ENCODE measurements at regions not wholly inside any gene's neighbourhood (a gene's known extent, or its start where the extent isn't known, plus 50 kb on each side); places are given as distances from the start of the nearest gene placed in this dataset.

DNA sequence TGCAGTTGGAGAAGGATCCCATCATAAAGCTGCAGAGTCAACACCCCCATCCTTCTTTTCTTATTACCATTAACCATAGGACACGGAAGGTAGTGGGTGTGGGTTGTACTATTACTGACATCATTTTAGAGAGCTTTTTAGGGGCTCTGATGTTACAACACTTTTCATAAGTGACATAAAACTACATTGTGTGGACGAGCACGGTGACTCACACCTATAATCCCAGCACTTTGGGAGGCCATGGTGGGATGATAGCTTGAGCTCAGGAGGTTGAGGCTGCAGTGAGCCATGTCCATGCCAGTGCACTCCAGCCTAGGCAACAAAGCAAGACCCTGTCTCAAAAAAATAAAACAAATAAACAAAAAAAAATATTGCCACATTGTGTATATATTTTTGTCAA lies 167.1 kb downstream of the DUSP6 start:
- DNase-seq (ENCODE audit: low read depth) = no peak

DNA sequence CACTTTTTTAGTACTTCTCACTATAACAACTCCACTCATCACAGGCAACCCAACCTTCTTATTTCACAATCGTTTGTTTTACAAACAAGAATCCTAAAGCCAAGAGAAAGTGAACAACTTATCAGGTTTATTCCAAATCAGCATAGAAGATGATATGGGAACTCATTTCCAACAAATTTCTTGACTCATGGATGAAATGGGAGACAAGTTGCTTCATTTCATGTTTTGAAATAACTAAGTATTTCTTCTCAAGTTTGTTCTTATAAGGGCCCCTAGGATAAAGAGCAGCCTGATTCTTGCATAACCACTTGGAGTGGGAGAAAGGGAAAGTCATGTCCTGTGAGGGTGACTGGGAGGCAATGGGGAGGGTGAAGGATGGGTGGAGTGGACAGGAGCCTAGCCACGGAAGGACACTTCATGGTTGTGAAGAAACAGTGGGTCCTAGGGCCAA lies 168.3 kb downstream of the DUSP6 start:
- no peak for DNase-seq (ENCODE audit: low read depth)

DNA sequence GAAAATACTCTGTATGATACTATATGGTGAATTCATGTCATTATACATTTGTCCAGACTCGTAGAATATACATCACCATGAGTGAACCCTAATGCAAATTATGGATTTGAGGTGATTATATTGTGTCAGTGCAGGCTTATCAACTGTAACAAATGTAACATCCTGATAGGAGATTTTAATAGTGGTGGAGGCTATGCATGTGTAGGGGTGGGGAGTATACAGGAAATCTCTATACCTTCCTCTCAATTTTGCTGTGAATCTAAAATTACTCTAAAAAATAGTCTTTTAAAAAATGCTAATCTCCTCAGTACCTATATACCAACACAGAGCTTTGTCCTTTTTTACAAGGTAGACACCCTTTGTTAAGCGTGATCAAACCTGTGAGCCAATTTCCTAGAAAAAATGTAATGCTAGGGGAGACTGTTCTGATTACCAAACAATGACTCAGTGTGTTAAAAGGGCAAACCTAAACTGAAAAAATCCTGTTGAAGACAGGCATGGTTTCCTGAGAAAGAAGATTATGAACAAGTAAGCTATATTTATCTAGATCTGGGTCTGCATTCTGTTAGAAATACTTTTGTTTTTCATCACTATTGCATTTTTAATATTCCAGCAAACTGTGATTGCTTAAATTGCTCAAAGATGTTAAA lies 170.9 kb downstream of the DUSP6 start:
- no peak for DNase-seq (ENCODE audit: low read depth)

DNA sequence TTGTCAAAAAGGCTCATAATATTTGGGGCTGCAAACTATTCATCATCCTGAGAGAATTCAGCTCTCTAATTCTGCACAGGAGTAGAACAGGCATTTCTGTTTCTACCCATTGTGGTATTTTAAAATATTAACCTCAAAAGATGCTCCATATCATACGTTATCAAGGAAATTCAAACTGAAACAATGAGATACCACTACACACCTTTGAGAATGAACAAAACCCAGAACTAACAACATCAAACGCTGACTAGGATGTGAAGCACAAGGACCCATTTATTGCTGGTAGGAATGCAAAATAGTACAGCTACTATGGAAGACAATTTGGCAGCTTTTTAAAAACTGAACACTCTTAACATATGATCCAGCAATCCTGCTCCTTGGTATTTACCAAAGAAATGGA lies 171.8 kb downstream of the DUSP6 start:
- no peak for DNase-seq (ENCODE audit: low read depth)

DNA sequence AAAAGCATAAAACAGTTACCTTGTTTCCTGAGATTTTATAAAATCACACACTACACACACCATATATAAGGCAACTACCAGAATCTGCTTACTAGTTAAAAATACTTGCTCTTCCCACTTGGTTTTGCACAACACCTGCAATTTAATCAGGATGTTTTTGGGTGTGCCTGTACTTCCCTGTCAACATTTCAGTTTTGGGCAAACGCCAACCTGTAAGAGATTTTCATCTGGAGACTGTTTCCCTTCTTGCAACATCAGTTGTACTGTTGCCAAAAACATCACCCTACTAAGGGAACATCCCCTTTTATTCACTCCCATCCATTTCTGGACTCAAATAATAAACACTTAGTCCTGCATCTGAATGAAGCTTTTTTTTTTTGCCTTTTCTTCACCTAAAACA lies 172.3 kb downstream of the DUSP6 start:
- DNase-seq (ENCODE audit: low read depth) = no peak

DNA sequence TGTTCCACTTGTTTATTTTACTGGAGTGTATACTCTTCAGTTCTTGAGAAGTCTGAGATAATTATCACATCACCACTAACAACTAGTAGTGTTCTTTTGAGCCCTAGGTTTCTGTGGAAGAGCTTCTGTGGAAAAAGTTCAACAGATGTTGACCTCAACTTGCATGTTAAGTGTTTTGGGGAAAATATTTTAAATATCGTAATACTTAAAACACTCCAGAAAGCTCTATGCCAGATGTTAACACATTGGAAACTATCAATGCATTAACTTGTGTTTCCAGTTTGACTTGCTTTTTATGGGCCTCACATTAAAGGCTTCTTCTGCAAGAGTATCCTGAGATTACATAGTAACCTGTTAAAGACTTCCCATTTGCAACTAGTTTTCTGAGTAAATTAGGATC lies 173.1 kb downstream of the DUSP6 start:
- no peak for DNase-seq (ENCODE audit: low read depth)

DNA sequence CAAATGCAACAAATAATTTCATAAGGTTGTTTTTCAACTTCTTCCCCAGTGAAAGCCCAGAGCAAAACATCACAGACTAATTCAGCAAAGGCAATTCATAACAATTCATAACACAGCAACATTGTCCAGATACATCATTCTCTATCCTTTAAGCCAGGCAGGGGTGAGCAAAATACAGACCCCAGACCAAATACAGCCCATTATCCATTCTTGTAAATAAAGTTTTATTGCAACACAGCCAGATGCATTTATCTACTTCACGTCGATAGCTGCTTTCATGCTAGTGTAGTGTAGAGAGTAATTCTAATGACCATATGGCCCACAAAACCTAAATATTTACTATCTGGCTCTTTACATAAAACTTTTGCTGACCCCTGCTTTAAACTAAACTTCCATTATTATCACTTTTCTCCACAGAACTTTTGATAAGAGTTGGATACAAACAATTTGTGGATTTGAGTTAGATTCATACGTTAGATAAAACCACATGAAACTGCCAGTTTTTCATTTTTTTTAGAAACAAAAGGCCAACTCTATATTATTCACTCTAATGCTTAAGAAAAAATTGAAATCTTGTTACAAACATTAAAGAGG lies 174.4 kb downstream of the DUSP6 start:
- DNase-seq (ENCODE audit: low read depth) = no peak

DNA sequence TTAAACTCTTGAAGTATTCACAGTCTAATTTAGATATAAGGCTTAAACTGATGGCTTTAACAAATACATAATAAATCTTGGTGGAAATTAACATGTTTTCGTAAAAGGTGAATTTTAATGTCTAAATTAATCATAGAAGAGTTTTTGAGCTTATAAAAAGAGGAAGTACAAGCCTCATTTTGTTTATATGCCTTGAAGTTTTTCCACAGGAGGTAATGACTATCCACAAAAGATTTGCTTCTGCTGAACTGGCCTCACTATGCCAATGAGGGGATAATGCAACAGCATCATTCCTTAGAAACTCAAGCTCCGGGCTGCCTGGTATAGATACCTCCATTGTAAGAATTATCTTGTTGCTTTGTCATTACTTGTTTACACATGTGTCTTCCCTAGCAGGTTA lies 175.6 kb downstream of the DUSP6 start:
- DNase-seq (ENCODE audit: low read depth) = no peak

DNA sequence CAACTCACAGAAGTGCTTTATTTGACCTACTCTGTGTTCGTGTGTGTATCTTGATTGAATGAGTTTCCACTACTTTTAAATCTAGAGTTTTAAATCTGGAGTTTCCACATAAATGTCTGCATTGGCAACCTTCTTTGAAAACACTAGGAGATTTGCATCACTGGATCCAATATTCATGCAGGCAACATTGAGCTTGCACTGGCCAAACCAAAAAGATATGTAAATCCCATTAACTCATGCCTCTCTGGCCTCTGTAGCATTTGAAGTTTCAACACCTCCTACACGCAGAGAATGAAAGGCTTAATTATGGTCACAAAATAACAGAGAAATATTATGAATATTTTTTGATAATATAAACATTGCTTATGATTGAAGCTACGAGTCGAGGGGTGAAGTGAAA lies 178.6 kb downstream of the DUSP6 start:
- DNase-seq (ENCODE audit: low read depth) = no peak

DNA sequence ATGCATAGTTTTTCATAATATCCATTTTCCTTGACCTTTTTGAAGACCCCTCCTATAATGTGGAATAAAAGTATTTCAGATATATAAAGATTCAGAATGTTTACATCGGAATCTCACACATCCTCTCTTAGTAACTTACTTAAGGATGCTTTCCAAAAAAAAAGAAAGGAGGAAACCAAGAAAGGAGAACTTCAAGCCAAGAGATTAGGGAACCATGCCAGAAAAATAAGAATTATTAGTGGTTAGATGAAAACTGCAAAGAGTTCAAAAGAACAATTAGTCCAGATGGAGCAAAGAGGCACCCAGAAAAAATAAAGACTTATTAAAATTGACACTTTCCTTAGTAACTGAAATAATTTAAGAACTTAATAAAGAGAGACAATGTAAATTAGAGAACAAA lies 179.2 kb downstream of the DUSP6 start:
- DNase-seq (ENCODE audit: low read depth) = no peak

DNA sequence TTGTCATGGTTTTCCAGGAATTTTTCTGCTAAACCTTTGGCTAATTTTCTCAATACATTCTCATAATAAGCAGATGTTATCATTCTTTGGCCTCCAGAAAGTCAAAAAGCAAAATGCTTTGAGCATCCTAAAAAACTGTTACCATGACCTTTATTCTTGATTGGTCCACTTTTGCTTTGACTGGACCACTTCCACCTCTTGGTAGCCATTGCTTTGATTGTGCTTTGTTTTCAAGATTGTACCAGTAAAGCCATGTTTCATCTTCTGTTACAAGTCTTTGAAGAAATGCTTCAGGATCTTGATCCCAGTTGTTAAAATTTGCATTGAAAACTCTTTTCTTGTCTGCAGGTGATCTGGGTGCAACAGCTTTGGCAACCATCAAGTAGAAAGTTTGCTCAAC lies 180.1 kb downstream of the DUSP6 start:
- DNase-seq (ENCODE audit: low read depth) = no peak

DNA sequence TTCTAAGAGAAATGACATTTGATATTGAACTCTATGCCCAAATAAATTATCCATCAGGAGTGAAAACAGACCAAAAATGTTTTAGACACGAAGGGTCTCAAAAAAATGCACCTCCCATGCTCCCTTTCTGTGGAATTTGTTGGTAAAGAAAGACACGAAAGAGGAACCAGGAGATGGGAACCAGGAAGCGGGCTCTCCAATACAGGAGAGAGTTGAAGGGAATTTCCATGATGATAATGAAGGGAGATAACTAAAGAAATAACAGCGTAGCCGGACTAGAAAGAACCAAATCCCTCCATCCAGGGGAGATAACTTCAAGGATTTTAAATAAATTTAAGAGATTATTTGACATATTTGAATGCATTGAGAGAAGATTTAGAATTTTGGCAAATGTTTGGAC lies 183.0 kb downstream of the DUSP6 start:
- no peak for DNase-seq (ENCODE audit: low read depth)

DNA sequence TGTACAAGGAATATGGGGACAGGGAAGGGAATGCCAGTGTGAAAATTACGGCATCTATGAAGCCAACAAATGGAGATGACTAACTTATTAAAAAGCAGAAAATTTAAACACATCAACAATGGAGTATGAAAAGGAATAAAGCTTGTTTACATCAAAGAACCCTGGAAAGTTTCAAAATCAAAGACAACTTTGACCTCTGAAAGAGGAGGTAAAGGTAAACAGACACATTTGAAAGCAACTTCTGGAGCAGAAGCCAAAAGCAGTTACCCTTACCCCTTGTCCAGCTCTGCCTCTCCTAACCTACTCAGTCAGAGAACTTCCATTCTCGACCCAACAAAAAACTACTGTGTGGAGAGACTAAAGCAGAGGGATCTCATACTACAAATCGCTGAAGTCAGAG lies 184.3 kb downstream of the DUSP6 start:
- DNase-seq (ENCODE audit: low read depth) = no peak

DNA sequence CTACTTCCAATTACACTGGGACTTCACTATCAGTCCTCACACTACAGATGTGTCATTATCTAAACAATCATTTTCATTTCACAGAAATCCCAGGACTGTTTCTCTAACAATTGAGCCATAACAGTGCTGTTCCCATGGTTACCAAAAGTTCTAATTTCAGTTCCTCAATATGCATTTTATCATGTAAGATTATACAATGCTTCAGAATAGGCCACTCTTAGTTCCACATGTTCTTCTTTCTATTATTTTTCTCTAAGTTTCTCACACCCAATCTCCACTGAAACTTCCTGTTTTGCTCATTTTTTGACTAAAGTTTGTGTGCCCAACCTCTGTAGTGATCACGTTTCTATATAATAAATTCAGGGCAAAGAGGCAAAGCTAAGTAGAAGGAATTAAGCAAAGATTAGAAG lies 185.8 kb downstream of the DUSP6 start:
- DNase-seq (ENCODE audit: low read depth) = no peak

DNA sequence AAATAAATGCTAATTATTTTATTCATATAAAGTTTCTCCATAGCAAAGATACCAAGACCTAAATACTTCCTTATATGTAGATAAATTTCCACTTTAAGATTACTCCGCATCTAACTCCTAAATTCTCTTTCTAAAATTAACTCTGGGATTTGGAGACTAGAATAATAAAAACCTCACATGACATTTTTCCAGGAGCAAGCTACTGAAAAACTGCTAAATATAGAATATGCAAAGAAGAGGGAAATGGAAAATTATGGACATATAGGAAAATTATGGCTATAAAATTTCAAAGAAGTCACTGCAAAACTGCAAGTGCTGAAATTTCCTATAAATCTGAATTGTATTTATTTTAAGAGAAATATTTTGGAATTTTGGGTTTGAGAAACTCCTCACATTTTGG lies 186.2 kb downstream of the DUSP6 start:
- DNase-seq (ENCODE audit: low read depth) = no peak

DNA sequence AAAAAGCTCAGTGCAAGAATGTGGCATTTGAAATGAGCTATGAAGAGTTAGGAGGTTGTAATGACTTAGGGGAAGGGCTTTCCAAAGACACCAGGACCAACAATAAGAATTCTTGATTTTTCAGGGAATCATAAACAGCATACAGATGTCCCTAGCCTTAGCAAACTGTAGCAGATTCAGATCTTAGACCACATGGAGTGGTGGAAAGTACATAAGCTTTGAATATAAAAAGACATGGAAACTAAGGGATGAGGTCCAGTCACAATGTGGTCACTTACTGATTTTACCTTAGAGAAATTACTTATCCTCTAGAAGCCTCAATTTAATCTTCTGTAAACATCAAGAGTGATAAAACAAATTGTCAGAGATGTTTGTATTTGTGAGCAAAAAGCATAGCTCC lies 186.6 kb downstream of the DUSP6 start:
- DNase-seq (ENCODE audit: low read depth) = no peak

DNA sequence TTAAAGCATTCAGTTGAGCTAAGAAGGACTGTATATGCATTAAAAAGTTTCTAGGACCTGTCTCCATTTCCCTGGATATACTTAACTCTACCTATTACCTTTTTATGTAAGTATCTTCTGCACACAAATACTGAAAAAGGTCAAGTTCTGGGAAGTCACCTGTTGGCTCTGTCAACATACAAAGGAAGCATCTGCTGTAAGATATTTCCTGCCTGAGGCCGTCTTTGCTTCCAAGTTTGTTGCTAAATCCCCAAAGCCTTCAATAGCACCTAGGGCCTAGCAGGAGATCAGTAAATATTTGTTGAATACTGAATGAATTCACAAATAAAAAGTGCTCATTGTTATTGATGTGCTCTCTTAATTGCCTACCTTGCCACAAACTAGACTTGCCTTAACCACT lies 188.4 kb downstream of the DUSP6 start:
- no peak for DNase-seq (ENCODE audit: low read depth)

DNA sequence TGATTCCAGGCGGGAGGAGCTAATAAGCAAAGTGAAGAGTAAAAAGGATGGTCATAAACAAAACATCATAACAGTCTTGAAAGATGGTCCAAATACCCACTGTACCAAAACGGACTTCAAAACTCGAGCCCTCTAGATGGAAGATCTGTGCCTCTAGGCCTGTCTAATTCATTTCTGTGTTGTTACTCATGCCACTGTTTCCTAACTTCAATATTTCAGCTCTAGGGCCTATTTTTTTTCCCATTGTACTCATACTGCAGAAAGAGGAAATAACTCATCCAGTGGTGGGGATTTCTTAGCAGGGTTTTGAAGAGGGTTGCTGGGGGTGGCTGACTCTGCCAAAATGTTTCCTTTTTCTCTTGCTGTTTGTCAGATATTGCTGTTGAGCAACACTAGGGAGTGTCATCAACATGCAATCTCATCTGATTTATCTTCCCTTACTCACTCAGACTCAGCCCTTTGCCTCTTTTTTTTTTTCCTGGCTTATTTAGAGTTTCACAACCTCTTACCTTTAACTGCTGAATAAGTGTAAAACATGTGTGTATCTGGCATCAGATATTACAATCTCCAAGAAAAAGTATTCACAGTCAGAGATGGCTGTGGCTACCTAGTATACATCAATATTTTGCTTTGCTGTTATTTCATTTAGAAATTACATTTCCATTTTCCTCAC lies 189.6 kb downstream of the DUSP6 start:
- DNase-seq (ENCODE audit: low read depth) = no peak

DNA sequence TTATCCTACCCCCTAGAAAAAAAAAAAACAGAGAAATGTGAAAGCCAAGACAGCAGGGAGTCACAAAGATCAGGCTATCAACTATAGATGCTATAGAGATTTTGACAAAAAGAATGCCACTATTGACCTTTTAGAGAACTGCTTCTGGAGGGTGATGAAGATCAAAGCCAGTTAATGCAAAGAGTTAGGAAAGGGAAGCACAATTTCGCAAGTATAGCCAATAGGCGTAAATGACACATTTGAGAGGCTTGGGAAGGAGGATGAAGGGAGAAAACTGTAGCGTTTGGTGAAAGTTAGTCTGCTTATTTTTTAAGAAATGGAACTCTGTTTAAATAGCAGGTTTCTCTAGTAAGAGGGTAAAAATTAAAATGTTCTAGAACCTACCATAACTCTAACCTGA lies 190.7 kb downstream of the DUSP6 start:
- no peak for DNase-seq (ENCODE audit: low read depth)

DNA sequence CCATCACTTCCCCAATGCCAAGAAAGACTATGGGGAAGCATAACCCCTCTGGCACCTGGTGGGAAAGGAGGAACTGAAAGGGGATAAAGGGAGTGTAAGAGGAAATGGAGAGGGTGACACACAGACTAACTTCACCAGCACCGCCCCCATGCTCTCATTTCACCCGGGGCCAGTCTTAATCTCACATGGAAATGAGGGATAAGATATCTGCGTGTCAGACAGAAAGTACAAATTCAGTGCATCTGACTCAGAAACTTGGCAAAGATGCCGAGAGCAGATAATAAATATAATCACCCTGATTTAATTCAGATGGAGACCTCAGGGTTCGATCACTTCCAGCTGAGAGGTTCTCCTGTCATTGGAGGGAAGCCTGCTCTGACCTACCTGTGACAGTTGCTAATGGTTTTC lies 191.6 kb downstream of the DUSP6 start:
- no peak for DNase-seq (ENCODE audit: low read depth)

DNA sequence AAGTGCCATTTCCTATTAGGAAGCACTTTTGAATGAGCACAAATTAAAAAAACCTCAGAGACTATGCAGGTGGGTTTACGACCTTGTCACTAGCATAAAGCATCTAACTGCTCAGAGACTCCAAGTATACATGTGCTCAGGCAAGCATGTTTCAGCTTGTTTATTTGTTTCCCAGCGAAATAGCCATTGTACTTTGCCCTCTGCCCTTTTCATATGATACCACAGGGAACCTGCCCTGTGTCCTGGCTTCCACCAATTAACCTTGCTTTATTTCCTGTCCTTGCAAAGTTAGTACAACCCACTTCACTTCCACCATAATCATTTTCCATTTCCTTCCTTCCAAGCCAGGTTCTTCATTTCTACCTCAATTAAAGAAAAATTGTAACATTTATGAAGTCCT lies 194.9 kb downstream of the DUSP6 start:
- DNase-seq (ENCODE audit: low read depth) = no peak

DNA sequence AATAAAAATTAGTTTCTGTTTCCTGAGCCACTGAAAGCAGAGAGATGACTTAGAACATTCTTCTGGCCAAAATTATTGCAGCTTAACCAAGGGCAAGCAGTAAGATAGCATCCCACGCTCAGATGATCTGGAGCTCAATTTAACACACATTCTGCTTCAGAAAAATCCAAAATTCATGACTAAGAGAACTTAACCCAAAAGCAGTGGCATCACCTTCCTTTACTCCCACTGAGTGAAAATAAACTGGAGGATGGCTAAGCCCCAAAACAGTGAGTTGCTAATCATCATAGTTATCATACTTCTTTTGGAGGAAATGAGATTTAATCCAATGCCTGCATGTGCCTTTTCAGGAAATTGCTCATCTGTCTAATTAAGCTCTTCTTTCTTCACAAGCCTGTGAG lies 195.4 kb downstream of the DUSP6 start:
- DNase-seq (ENCODE audit: low read depth) = no peak

DNA sequence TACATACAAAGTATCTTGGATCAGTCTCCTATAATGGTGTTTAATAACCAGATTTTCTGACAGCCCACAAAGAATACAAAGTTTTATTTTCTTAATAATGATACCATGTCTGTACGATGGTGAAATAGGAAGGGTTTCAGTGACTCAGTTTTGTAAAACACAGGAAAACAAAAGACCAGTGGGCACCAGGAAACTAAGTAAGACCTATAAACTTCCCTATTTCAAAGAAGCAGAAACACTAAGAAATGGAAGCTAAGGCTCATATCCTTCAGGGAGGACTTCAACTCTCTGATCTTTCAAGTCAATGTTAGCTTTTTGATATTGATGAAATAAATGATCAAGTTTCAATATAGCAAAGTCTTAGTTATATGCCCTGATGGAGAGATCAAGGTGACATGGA lies 196.0 kb downstream of the DUSP6 start:
- DNase-seq (ENCODE audit: low read depth) = no peak

DNA sequence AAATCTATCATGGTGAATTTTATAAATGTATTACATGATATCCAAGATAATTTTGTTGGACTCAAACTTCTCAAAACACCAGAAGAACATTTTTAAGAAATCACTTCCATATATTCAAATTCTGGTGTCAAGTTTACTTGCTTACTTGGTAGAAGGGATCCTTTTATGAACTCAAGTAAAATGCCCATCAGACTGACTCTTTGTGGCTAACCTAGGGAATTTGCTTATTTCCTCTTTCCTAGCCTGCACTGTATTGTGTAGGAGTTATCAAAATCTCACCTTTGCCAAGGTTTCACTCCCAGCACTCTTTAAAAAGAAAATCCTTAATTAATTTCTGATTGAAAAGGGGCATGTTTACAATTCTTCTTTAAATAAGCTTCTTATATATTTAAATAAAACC lies 196.5 kb downstream of the DUSP6 start:
- no peak for DNase-seq (ENCODE audit: low read depth)
